Loucy (cell line): ENCODE measurements at regions not wholly inside any gene's neighbourhood (a gene's known extent, or its start where the extent isn't known, plus 50 kb on each side); places are given as distances from the start of the nearest gene placed in this dataset.

Experiments
- H2AFZ ChIP-seq: fragments of 200-600 bp; sonication (generic); 2 replicates; pipeline ENCODE4 v1.6.0; 2016; ENCODE audit warnings: antibody characterized with exemption, mild to moderate bottlenecking, low read length, moderate library complexity
- H3F3A ChIP-seq: fragments of 200-600 bp; 2 replicates; pipeline ENCODE4 v1.6.0; 2016; ENCODE audit warnings: antibody characterized with exemption, low read depth, mild to moderate bottlenecking
- H3K27me3 ChIP-seq: fragments of 200-600 bp; sonication (generic); 2 replicates; pipeline ENCODE4 v1.6.1; 2014; ENCODE audit warnings: low read length, mild to moderate bottlenecking; ENCODE audit not compliant: insufficient read depth, poor library complexity, severe bottlenecking
- H3K36me3 ChIP-seq: fragments of 200-600 bp; sonication (generic); 2 replicates; pipeline ENCODE4 v1.6.1; 2016; ENCODE audit warnings: low read length; ENCODE audit not compliant: insufficient read depth
- H3K4me1 ChIP-seq: fragments of 200-600 bp; sonication (generic); 2 replicates; pipeline ENCODE4 v1.5.1; 2014; ENCODE audit warnings: low read length, mild to moderate bottlenecking; ENCODE audit not compliant: insufficient read depth, poor library complexity, severe bottlenecking
- H3K4me2 ChIP-seq: fragments of 200-600 bp; sonication (generic); 2 replicates; pipeline ENCODE4 v1.6.0; 2014; ENCODE audit warnings: antibody characterized with exemption, low read length, low read depth, mild to moderate bottlenecking; ENCODE audit not compliant: poor library complexity, severe bottlenecking
- H3K4me3 ChIP-seq: fragments of 200-600 bp; sonication (generic); 2 replicates; pipeline ENCODE4 v1.5.1; 2014; ENCODE audit warnings: low read length, mild to moderate bottlenecking, mixed read lengths; ENCODE audit not compliant: poor library complexity, severe bottlenecking
- H3K79me2 ChIP-seq: fragments of 200-600 bp; sonication (generic); 2 replicates; pipeline ENCODE4 v1.6.1; 2014; ENCODE audit warnings: low read length; ENCODE audit not compliant: insufficient read depth
- H3K9ac ChIP-seq: fragments of 200-600 bp; sonication (generic); 2 replicates; pipeline ENCODE4 v1.6.0; 2014; ENCODE audit warnings: mild to moderate bottlenecking, low read depth, low read length, moderate library complexity; ENCODE audit not compliant: poor library complexity, severe bottlenecking
- H3K9me2 ChIP-seq: fragments of 200-600 bp; sonication (generic); replicated peaks from 2 replicates; pipeline ENCODE4 v1.6.1; 2016; ENCODE audit warnings: low read depth, low read length, mixed read lengths
- H3K9me3 ChIP-seq: fragments of 200-600 bp; sonication (generic); 2 replicates; pipeline ENCODE4 v1.6.1; 2014; ENCODE audit warnings: mild to moderate bottlenecking, antibody characterized with exemption, low read length, low read depth; ENCODE audit not compliant: insufficient read depth
- H4K20me1 ChIP-seq: fragments of 200-600 bp; sonication (generic); 2 replicates; pipeline ENCODE4 v1.6.0; 2014; ENCODE audit warnings: antibody characterized with exemption, low read length, mild to moderate bottlenecking; ENCODE audit not compliant: insufficient read depth, poor library complexity, severe bottlenecking
- EZH2phosphoT487 ChIP-seq: fragments of 200-600 bp; IDR thresholded peaks from 2 replicates; pipeline ENCODE4 v1.6.1; 2018; ENCODE audit warnings: antibody characterized with exemption, mild to moderate bottlenecking, moderate library complexity, borderline replicate concordance
- TF ChIP-seq, protein P1 (sequence below): fragments of 200-600 bp; sonication (generic); conservative IDR thresholded peaks from 2 replicates; pipeline ENCODE4 v1.5.1; 2014; ENCODE audit warnings: mild to moderate bottlenecking, antibody characterized with exemption, low read length

DNA sequence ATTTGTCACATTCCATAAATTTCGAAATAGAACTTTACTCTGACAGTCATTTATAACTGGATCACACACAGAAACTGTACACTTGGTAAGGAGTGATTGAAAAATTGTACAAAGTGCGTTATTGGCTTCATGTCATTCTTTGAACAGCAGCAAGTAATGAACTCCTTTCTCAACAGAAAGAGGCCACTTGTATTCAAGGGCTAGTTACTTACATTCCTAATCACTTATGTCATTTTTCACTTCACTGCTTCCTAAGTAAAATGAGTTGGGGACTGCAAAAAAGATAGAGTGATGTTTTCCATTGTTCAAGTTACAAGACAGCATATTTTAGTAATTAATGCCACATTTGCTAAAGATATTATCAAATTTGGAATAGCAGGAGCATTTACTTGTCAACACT, 893.2 kb downstream of the DTWD2 start:
- no peak for TF ChIP-seq EZH2phosphoT487
- TF ChIP-seq, protein P1, sequence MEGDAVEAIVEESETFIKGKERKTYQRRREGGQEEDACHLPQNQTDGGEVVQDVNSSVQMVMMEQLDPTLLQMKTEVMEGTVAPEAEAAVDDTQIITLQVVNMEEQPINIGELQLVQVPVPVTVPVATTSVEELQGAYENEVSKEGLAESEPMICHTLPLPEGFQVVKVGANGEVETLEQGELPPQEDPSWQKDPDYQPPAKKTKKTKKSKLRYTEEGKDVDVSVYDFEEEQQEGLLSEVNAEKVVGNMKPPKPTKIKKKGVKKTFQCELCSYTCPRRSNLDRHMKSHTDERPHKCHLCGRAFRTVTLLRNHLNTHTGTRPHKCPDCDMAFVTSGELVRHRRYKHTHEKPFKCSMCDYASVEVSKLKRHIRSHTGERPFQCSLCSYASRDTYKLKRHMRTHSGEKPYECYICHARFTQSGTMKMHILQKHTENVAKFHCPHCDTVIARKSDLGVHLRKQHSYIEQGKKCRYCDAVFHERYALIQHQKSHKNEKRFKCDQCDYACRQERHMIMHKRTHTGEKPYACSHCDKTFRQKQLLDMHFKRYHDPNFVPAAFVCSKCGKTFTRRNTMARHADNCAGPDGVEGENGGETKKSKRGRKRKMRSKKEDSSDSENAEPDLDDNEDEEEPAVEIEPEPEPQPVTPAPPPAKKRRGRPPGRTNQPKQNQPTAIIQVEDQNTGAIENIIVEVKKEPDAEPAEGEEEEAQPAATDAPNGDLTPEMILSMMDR: no peak
- Histone ChIP-seq H3K79me2 (no peaks in the 10 kb centered on the region), H3K9ac (no peak overlapping the region), H3F3A (no peaks in the 10 kb centered on the region), H3K9me2 (no peaks in the 10 kb centered on the region), H2AFZ (no peak overlapping the region), H3K4me3 (no peak overlapping the region), H3K4me2 (no peak overlapping the region), H3K27me3 (no peaks in the 10 kb centered on the region), H3K36me3 (no peaks in the 10 kb centered on the region), H4K20me1 (no peaks in the 10 kb centered on the region), H3K4me1 (no peaks in the 10 kb centered on the region), H3K9me3 (no peaks in the 10 kb centered on the region)

DNA sequence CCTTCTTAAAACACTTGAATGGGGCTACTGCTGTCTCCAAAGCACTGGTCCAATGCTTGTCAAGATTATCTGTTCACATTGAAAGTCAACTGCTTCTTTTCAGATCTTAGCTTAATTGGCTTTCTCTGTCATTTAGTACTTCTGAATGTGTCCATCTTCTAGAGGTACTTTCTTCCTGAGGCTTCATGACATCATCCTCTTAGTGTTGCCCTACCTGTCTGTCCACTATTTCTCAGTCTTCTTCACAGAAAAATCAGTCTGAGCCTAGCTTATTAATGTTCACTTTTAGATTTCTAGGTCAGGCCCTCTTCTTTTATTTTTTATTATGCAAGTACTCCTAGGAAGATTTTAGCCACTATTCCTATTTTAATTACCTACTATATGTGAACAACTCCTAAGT, 899.9 kb downstream of the DTWD2 start:
- H2AFZ ChIP-seq: no peak overlapping the region
- H3K4me2 ChIP-seq: no peak overlapping the region
- H3K9ac ChIP-seq: no peak overlapping the region
- no peaks in the 10 kb centered on the region for H3K36me3 ChIP-seq
- no peaks in the 10 kb centered on the region for H3F3A ChIP-seq
- H3K79me2 ChIP-seq: no peaks in the 10 kb centered on the region
- TF ChIP-seq, protein P1: no peak
- H3K9me2 ChIP-seq: no peaks in the 10 kb centered on the region
- H4K20me1 ChIP-seq: no peaks in the 10 kb centered on the region
- H3K9me3 ChIP-seq: no peaks in the 10 kb centered on the region
- H3K4me1 ChIP-seq: no peaks in the 10 kb centered on the region
- H3K27me3 ChIP-seq: no peaks in the 10 kb centered on the region
- no peak overlapping the region for H3K4me3 ChIP-seq

DNA sequence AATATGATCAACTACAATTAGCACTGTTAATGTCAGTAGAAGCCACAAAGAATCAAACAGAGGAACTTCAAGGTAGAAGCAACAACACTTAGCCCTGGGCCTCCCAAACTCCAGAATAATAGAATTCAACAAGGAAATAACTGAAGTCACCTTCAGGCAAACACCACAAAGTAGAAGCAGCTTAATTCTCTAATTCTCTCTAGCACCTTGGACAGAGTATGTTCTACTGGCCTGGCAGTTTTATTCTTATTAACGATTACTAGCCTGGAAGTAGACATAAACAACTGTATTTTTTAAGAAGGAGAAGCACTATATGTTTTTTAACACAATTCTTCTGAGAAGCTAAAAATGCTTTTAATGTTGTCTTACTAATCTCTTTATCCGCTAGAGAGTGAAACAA, 911.9 kb downstream of the DTWD2 start:
- Histone ChIP-seq H3K4me2 (no peak overlapping the region), H3K4me1 (no peaks in the 10 kb centered on the region), H3K79me2 (no peaks in the 10 kb centered on the region), H3K9me3 (no peaks in the 10 kb centered on the region), H3K36me3 (no peaks in the 10 kb centered on the region), H3K4me3 (no peak overlapping the region), H3K9ac (no peak overlapping the region), H3F3A (no peaks in the 10 kb centered on the region), H2AFZ (no peak overlapping the region), H3K9me2 (no peaks in the 10 kb centered on the region), H3K27me3 (no peaks in the 10 kb centered on the region), H4K20me1 (no peaks in the 10 kb centered on the region)
- TF ChIP-seq, protein P1: no peak
- TF ChIP-seq EZH2phosphoT487: no peak
